Caco-2 (cell line): ENCODE measurements at regions not wholly inside any gene's neighbourhood (a gene's known extent, or its start where the extent isn't known, plus 50 kb on each side); places are given as distances from the start of the nearest gene placed in this dataset.

Experiments used
- BruUV-seq: library from RNA; stranded (reverse); fragments of 400-500 nt; replicated peaks from 2 replicates; lab custom pipeline; 2021; lab: Mats Ljungman, UMichigan
- CTCF ChIA-PET: fragments of 300-600 bp; sonication (Branson Sonifier 250); formaldehyde crosslinking; loops from one replicate; lab custom pipeline; 2022; ENCODE audit warnings: antibody characterized with exemption; lab: Charles Lee
- POLR2A ChIA-PET: fragments of 300-600 bp; sonication (Branson Sonifier 250); formaldehyde crosslinking; loops from one replicate; lab custom pipeline; 2022; ENCODE audit warnings: antibody characterized with exemption; lab: Charles Lee
- DNase-seq, 2 experiments: peaks; one replicate each; pipeline versions ENCODE4 v3.0.0 to v3.0.0-alpha.2; 2020 to 2022
- H3K27me3 ChIP-seq: replicated peaks from 2 replicates; pipeline ENCODE4 v1.6.0; 2011; ENCODE audit warnings: low read length; ENCODE audit not compliant: control insufficient read depth, insufficient read depth
- H3K36me3 ChIP-seq: 2 replicates; pipeline ENCODE4 v1.5.1; 2011; ENCODE audit warnings: low read length; ENCODE audit not compliant: control insufficient read depth, insufficient read depth
- H3K4me1 ChIP-seq: fragments of 250-450 bp; sonication (Bioruptor Pico); 2 replicates; pipeline ENCODE4 v1.5.1; 2020; ENCODE audit warnings: mild to moderate bottlenecking
- H3K4me3 ChIP-seq: 2 replicates; pipeline ENCODE4 v1.5.1; 2011; ENCODE audit warnings: low read depth, mild to moderate bottlenecking, control low read depth, low read length
- H3K9me3 ChIP-seq: fragments of 250-450 bp; sonication (Bioruptor Pico); 2 replicates; pipeline ENCODE4 v1.5.1; 2020; ENCODE audit warnings: mild to moderate bottlenecking, moderate library complexity
- H3K27ac Mint-ChIP-seq: one replicate; pipeline ENCODE4 v1.8.0; 2022; ENCODE audit warnings: mixed read lengths; ENCODE audit not compliant: unreplicated experiment
- H3K27me3 Mint-ChIP-seq: one replicate; pipeline ENCODE4 v1.8.0; 2022; ENCODE audit warnings: mixed read lengths; ENCODE audit not compliant: insufficient read depth, unreplicated experiment
- H3K36me3 Mint-ChIP-seq: one replicate; pipeline ENCODE4 v1.8.0; 2022; ENCODE audit warnings: mild to moderate bottlenecking, mixed read lengths; ENCODE audit not compliant: insufficient read depth, unreplicated experiment
- H3K4me1 Mint-ChIP-seq: one replicate; pipeline ENCODE4 v1.8.0; 2022; ENCODE audit warnings: low read depth, mixed read lengths; ENCODE audit not compliant: unreplicated experiment
- H3K4me3 Mint-ChIP-seq: one replicate; pipeline ENCODE4 v1.8.0; 2022; ENCODE audit warnings: mild to moderate bottlenecking, moderate library complexity, mixed read lengths; ENCODE audit not compliant: unreplicated experiment
- H3K9me3 Mint-ChIP-seq: one replicate; pipeline ENCODE4 v1.8.0; 2022; ENCODE audit warnings: mixed read lengths; ENCODE audit not compliant: unreplicated experiment
- intact Hi-C: fragments of 100-400 bp; cut with micrococcal nuclease; formaldehyde crosslinking; loops from one replicate; pipeline ENCODE4 v1.10.0; 2022; ENCODE audit not compliant: unreplicated experiment
- TF ChIP-seq, protein P1 (sequence below), 2 experiments: fragments of 200-600 bp in 1 of 2; IDR thresholded peaks; 1 replicate in 1 of 2; 2 replicates in 1 of 2; pipeline versions ENCODE4 v1.5.1 to v1.8.0; 2011 to 2022; ENCODE audit warnings: antibody characterized with exemption in 1 of 2, control low read depth in 1 of 2, inconsistent platforms in 1 of 2, low read depth in 1 of 2, low read length in 1 of 2, mild to moderate bottlenecking in 1 of 2, moderate library complexity in 1 of 2; ENCODE audit not compliant: insufficient read depth in 1 of 2, severe bottlenecking in 1 of 2, unreplicated experiment in 1 of 2

DNA sequence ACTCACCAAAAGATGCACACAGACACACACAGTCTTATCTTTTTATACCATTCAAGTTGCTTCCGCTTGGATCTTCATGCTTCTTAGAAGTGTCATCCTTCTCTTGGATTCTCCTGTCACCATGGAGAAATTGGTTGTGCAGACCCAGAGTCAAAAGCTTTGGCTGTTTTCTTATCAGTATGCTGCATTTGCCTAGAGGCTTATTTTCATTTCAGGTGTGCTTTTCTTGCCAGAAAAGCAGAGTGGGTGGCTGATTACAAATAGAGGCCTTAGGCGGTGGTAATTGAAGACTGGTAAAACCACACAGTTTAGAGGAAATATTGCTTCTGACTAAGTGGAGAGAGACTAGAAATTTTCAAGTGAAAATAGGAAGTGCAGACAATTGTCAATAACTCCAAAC is 70.2 kb upstream of the TLE4 start:
- Mint-ChIP-seq H3K27me3 (no peaks in the 10 kb centered on the region), H3K4me3 (no peak overlapping the region), H3K9me3 (no peaks in the 10 kb centered on the region), H3K36me3 (no peaks in the 10 kb centered on the region), H3K27ac (no peak overlapping the region), H3K4me1 (no peaks in the 10 kb centered on the region)
- H3K9me3 ChIP-seq: no peaks in the 10 kb centered on the region
- no peaks in the 10 kb centered on the region for H3K36me3 ChIP-seq
- no peak overlapping the region for H3K4me3 ChIP-seq
- no TSS peak for BruUV-seq
- CTCF ChIA-PET: no interaction called here
- POLR2A ChIA-PET: no interaction called here
- no peaks in the 10 kb centered on the region for H3K4me1 ChIP-seq
- no peak for DNase-seq
- TF ChIP-seq, protein P1, sequence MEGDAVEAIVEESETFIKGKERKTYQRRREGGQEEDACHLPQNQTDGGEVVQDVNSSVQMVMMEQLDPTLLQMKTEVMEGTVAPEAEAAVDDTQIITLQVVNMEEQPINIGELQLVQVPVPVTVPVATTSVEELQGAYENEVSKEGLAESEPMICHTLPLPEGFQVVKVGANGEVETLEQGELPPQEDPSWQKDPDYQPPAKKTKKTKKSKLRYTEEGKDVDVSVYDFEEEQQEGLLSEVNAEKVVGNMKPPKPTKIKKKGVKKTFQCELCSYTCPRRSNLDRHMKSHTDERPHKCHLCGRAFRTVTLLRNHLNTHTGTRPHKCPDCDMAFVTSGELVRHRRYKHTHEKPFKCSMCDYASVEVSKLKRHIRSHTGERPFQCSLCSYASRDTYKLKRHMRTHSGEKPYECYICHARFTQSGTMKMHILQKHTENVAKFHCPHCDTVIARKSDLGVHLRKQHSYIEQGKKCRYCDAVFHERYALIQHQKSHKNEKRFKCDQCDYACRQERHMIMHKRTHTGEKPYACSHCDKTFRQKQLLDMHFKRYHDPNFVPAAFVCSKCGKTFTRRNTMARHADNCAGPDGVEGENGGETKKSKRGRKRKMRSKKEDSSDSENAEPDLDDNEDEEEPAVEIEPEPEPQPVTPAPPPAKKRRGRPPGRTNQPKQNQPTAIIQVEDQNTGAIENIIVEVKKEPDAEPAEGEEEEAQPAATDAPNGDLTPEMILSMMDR (IDR thresholded peaks at IDR 0.05; ENCODE audit: insufficient read depth in 1 of 2, low read depth in 1 of 2, low read length in 1 of 2, severe bottlenecking in 1 of 2, unreplicated experiment in 1 of 2): no peak
- intact Hi-C loops: no loop called here
- H3K27me3 ChIP-seq: no peaks in the 10 kb centered on the region

DNA sequence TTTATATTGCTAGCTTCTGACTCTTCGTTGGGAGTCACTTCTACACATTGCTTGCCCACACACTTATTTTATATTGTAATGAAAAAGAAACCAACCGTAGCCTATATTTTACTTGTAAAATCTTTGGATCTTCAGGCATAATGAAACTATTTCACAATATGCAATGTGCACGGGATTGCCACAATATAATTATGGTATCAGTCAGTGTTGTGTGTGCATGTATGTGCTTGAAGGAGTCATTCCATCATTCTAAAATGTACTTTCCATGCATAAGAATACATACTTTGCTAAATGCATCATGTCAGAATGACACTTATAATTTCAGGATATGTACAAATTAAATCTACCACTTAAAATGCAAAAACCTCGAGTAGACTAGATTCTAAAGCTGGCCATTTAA is 64.0 kb upstream of the TLE4 start:
- H3K36me3 ChIP-seq: no peaks in the 10 kb centered on the region
- no peak for DNase-seq
- H3K9me3 Mint-ChIP-seq: no peaks in the 10 kb centered on the region
- no peaks in the 10 kb centered on the region for H3K4me1 Mint-ChIP-seq
- BruUV-seq: no TSS peak
- H3K4me3 ChIP-seq: no peak overlapping the region
- no peak overlapping the region for H3K4me3 Mint-ChIP-seq
- intact Hi-C loops: no loop called here
- no peaks in the 10 kb centered on the region for H3K27me3 Mint-ChIP-seq
- POLR2A ChIA-PET: no interaction called here
- CTCF ChIA-PET: no interaction called here
- H3K4me1 ChIP-seq: no peaks in the 10 kb centered on the region
- TF ChIP-seq, protein P1 (IDR thresholded peaks at IDR 0.05; ENCODE audit: insufficient read depth in 1 of 2, low read depth in 1 of 2, low read length in 1 of 2, severe bottlenecking in 1 of 2, unreplicated experiment in 1 of 2): no peak
- no peaks in the 10 kb centered on the region for H3K9me3 ChIP-seq
- H3K27me3 ChIP-seq: no peaks in the 10 kb centered on the region
- no peak overlapping the region for H3K27ac Mint-ChIP-seq
- no peaks in the 10 kb centered on the region for H3K36me3 Mint-ChIP-seq

DNA sequence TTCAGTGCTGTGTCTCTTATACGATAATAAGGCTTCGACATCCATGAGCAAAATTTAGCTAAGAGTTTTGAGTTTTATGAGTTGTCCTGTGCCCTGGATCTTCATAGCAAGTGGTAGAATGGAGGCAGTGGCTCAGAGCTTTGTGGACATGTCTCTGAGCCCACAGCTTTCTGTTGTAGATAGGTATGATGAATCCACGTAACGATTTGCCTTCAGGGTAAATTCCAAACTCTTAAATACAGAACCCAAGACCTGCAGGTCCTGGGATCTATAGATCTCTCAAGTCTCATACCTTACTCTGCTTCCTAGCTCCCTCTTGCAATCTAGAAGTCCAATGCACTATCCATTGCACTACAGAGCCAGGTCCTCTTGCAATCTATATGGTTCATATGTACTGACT is 59.5 kb upstream of the TLE4 start:
- Mint-ChIP-seq H3K9me3 (no peaks in the 10 kb centered on the region), H3K4me3 (no peak overlapping the region), H3K27ac (no peak overlapping the region), H3K4me1 (no peaks in the 10 kb centered on the region), H3K36me3 (no peaks in the 10 kb centered on the region), H3K27me3 (no peaks in the 10 kb centered on the region)
- Histone ChIP-seq H3K4me3 (no peak overlapping the region), H3K4me1 (no peaks in the 10 kb centered on the region), H3K9me3 (no peaks in the 10 kb centered on the region), H3K36me3 (no peaks in the 10 kb centered on the region), H3K27me3 (no peaks in the 10 kb centered on the region)
- TF ChIP-seq, protein P1 (IDR thresholded peaks at IDR 0.05; ENCODE audit: insufficient read depth in 1 of 2, low read depth in 1 of 2, low read length in 1 of 2, severe bottlenecking in 1 of 2, unreplicated experiment in 1 of 2): no peak
- ChIA-PET POLR2A (no interaction called here), CTCF (no interaction called here)
- DNase-seq: no peak
- intact Hi-C loops: no loop called here
- BruUV-seq: no TSS peak
